ENCODE measurements at regions not wholly inside any gene's neighbourhood (a gene's known extent, or its start where the extent isn't known, plus 50 kb on each side); places are given as distances from the start of the nearest gene placed in this dataset.

- no peaks in the 10 kb centered on the region for H3K9me3 ChIP-seq
- peaks cover 8% of the 10 kb centered on the region for H3K27me3 ChIP-seq
- no peaks in the 10 kb centered on the region for H3K36me3 ChIP-seq
- no peak overlapping the region for H3K27ac ChIP-seq
- ATAC-seq: no peak
- H3K4me3 ChIP-seq: no peak overlapping the region
- H3K4me1 ChIP-seq: no peaks in the 10 kb centered on the region
- TF ChIP-seq POLR2A (IDR thresholded peaks at IDR 0.05): no peak
- TF ChIP-seq CTCF (IDR thresholded peaks at IDR 0.05): no peak
- TF ChIP-seq POLR2AphosphoS5 (IDR thresholded peaks at IDR 0.05): no peak
- no peak for TF ChIP-seq EP300 (IDR thresholded peaks at IDR 0.05)
- WGBS, 2 donors (ENCODE audit: low coverage in 1 of 2): 85 to 86% methylated on average over 3 to 5 of the region's 6 CpGs
Observed at GRCh38 chr11:134564472-134565200, 152.6 kb upstream of the B3GAT1 start.

- H3K4me1 ChIP-seq: no peaks in the 10 kb centered on the region
- ATAC-seq: no peak
Observed at GRCh38 chr11:134562941-134563471, 151.0 kb upstream of the B3GAT1 start.

GRCh38 chr11:134562196-134562595 is 150.2 kb upstream of the B3GAT1 start:
- 33 to 62% methylated on average over 1 to 3 of the region's 4 CpGs for WGBS, 2 donors (ENCODE audit: low coverage in 1 of 2)
- no peak overlapping the region for H3K4me3 ChIP-seq
- no peak for ATAC-seq
- no peaks in the 10 kb centered on the region for H3K36me3 ChIP-seq
- TF ChIP-seq EP300 (IDR thresholded peaks at IDR 0.05) (no peak), CTCF (IDR thresholded peaks at IDR 0.05) (no peak), POLR2A (IDR thresholded peaks at IDR 0.05) (no peak), POLR2AphosphoS5 (IDR thresholded peaks at IDR 0.05) (no peak)
- no peaks in the 10 kb centered on the region for H3K9me3 ChIP-seq
- H3K27me3 ChIP-seq: peaks cover 5% of the 10 kb centered on the region
- no peaks in the 10 kb centered on the region for H3K4me1 ChIP-seq
- no peak overlapping the region for H3K27ac ChIP-seq

More at GRCh38 chr11:134562941-134563471, 151.0 kb upstream of the B3GAT1 start:
- no peaks in the 10 kb centered on the region for H3K9me3 ChIP-seq
- no peak overlapping the region for H3K27ac ChIP-seq
- TF ChIP-seq EP300 (IDR thresholded peaks at IDR 0.05): no peak
- TF ChIP-seq POLR2AphosphoS5 (IDR thresholded peaks at IDR 0.05): no peak
- no peak for TF ChIP-seq CTCF (IDR thresholded peaks at IDR 0.05)
- no peak for TF ChIP-seq POLR2A (IDR thresholded peaks at IDR 0.05)
- no peak overlapping the region for H3K4me3 ChIP-seq
- peaks cover 5% of the 10 kb centered on the region for H3K27me3 ChIP-seq
- WGBS, 2 donors (ENCODE audit: low coverage in 1 of 2): no CpG with 5 or more reads among the region's 7 CpGs
- no peaks in the 10 kb centered on the region for H3K36me3 ChIP-seq

GRCh38 chr11:134561331-134561720 is 149.3 kb upstream of the B3GAT1 start:
- Histone ChIP-seq H3K27me3 (peaks cover 5% of the 10 kb centered on the region), H3K9me3 (no peaks in the 10 kb centered on the region), H3K36me3 (no peaks in the 10 kb centered on the region), H3K4me3 (no peak overlapping the region), H3K27ac (no peak overlapping the region), H3K4me1 (no peaks in the 10 kb centered on the region)
- ATAC-seq: no peak
- TF ChIP-seq POLR2A (IDR thresholded peaks at IDR 0.05) (no peak), CTCF (IDR thresholded peaks at IDR 0.05) (no peak), EP300 (IDR thresholded peaks at IDR 0.05) (no peak), POLR2AphosphoS5 (IDR thresholded peaks at IDR 0.05) (no peak)
- 78% methylated on average over 4 of the region's 8 CpGs; no CpG with 5 or more reads in 1 of the 2 donors for WGBS, 2 donors (ENCODE audit: low coverage in 1 of 2)
